MM.1S (cell line): ENCODE measurements at regions not wholly inside any gene's neighbourhood (a gene's known extent, or its start where the extent isn't known, plus 50 kb on each side); places are given as distances from the start of the nearest gene placed in this dataset.

Experiments used
- EZH2 ChIP-seq: fragments of 300-600 bp; sonication (generic); optimal IDR thresholded peaks from 2 replicates; pipeline ENCODE3; 2017; ENCODE audit warnings: low read depth, mild to moderate bottlenecking, antibody characterized with exemption, low read length, mixed read lengths
- EZH2phosphoT487 ChIP-seq: fragments of 300-600 bp; sonication (generic); IDR thresholded peaks from 2 replicates; pipeline ENCODE4 v1.6.1; 2018; ENCODE audit warnings: antibody characterized with exemption, low read length
- TF ChIP-seq, protein P1 (sequence below): fragments of 300-600 bp; sonication (generic); IDR thresholded peaks from 2 replicates; pipeline ENCODE4 v1.5.1; 2016; ENCODE audit warnings: antibody characterized with exemption, low read length, mixed read lengths

DNA sequence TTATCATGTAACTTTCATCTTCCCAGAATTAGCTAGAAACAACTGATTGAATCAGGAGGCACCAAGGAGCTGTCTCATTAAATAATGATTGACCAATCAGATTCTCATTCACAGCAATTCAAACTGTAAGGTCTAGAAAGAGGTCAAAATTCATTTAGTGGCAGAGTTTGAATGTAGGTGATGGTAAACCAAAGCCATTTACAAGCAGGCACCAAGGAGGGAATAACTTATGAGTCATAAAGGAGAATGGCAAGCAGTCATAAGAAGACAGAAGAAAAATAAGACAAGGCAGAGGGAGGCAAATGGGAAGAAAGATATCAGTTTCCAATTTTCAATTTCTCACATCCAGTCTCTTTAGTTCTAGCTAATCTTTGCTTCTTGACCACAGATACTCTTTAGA, 52.9 kb upstream of the DEFB112 start:
- TF ChIP-seq, protein P1, sequence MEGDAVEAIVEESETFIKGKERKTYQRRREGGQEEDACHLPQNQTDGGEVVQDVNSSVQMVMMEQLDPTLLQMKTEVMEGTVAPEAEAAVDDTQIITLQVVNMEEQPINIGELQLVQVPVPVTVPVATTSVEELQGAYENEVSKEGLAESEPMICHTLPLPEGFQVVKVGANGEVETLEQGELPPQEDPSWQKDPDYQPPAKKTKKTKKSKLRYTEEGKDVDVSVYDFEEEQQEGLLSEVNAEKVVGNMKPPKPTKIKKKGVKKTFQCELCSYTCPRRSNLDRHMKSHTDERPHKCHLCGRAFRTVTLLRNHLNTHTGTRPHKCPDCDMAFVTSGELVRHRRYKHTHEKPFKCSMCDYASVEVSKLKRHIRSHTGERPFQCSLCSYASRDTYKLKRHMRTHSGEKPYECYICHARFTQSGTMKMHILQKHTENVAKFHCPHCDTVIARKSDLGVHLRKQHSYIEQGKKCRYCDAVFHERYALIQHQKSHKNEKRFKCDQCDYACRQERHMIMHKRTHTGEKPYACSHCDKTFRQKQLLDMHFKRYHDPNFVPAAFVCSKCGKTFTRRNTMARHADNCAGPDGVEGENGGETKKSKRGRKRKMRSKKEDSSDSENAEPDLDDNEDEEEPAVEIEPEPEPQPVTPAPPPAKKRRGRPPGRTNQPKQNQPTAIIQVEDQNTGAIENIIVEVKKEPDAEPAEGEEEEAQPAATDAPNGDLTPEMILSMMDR: no peak
- TF ChIP-seq EZH2 (no peak), EZH2phosphoT487 (no peak)
